NOMO-1 treated with DMSO at 0.1 percent for 48 hours (cell line): ENCODE measurements at regions not wholly inside any gene's neighbourhood (a gene's known extent, or its start where the extent isn't known, plus 50 kb on each side); places are given as distances from the start of the nearest gene placed in this dataset.

ENCODE experiments used
- DNase-seq: peaks from one replicate; lab custom pipeline; 2025; ENCODE audit not compliant: unreplicated experiment; lab: John Stamatoyannopoulos, UW

DNA sequence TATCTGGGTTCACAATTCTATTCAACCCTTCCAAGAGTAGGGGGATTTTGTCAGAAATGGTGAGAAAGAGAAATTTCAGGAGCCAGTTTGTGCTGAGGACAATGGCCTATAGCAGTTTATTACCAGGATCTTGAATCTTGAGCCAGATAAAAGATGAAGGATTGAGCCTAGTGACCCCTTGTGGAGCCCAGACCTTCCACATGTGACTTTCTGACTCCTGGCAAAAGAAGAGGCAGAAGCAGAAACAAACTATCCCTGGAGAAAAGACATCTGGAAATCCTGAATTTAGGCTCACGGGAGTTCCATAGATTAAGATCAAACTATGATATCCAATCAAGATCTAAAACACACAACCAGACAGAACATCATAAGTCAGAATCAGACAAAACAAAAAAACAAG is 60.9 kb upstream of the CHRM2 start:
- DNase-seq: no peak

- no peak for DNase-seq
Measured at GRCh38 chr7:136803028-136803427, 65.4 kb upstream of the CHRM2 start.

DNA sequence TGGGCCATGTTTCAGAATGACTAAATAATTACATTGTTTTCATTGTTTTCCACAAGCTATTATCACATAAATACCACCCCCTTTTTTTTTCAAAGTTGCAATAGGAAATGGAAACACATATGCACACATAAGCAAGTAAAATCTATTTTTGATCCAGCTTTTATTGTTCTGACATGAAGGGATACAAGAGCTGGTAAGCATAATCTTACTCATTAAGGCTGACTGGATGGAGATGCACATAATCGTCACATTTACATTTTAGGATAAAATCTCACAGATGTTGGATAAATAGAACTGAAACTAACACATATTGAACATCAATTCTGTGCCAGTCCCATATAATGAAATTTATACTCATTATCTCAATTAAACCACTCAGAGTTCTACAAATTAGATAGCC is 84.5 kb upstream of the CHRM2 start:
- no peak for DNase-seq

DNA sequence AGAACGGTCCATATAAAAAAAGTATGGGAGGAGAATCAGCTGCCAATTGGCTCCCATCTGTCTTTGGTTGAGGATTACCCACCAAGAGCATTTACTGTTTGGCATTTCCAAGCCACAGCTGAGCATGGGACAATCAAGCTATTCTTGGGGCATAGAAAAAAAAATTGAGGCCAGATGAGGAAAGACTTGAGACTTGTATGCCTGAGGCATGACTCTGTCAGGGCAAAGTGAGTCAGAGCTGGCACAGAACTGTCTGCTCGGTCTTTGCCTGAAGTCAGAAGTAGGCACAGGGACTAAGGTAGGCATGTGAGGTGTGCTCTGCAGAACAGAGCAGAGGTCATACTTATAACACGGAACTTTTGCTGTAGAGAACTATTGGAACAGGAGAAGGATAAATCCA is 126.5 kb upstream of the CHRM2 start:
- no peak for DNase-seq

DNA sequence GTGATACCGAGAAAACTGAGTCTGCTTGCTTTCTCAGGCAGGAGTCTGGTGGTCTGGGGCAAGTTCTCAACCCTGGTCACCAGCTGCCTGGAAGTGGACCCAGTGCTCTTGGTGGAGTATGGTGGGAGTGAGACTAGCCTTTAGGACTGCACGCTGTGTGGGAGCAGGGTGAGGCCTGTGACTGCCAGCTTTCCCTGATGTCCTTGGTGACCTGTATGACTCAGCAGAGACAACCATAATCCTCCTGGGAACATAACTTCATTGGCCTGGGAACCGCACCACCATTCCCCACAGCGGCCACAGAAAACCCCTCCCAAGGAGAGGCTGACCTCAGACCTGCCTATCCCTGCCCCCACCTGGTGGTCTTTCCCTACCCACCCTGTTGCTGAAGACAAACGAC is 139.5 kb upstream of the CHRM2 start:
- DNase-seq: no peak

DNA sequence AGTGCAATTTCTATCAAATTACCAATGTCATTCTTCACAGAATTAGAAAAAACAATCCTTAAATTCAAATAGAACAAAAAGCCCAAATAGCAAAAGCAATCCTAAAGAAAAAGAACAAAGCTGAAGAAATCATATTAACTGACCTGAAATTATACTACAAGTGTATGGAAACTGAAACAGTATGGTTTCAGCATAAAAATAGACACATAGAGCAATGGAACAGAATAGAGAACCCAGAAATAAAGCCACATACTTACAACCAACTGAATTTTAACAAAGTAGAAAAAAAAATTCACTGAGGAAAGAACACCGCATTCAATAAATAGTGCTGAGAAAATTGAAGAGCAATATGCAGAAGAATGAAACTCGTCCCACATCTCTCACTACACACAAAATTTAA is 142.0 kb upstream of the CHRM2 start:
- no peak for DNase-seq

DNA sequence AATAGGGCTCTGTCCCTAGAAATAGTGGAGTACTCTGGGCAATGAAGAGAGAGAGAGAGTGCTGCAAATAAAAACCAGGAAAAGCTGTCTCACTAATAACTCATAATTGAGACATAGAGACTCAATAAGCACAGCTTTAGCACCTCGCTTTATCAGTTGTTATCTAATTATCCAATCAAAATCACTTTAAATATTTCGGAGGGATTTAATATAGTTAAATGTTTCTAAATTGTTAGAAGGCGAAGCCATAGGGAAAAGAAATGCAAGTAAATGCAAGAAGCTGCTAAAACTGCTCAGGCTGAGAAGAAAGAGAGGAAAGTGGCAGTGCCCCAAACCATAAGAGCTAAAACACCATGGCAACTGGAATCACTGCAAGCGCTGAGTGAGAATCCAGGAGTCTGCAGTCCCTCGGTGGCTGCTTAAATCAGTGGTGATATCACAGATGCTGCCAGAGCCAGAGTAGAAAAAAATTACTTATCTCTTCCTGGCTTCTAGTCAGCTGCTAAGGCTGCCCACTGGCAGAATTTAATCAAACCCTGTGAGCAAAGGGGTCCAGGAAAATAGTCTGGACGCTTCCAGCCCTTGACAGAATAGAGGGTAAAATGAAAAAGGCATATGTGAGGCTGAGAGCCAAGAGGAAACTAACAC is 150.4 kb upstream of the CHRM2 start:
- no peak for DNase-seq

DNA sequence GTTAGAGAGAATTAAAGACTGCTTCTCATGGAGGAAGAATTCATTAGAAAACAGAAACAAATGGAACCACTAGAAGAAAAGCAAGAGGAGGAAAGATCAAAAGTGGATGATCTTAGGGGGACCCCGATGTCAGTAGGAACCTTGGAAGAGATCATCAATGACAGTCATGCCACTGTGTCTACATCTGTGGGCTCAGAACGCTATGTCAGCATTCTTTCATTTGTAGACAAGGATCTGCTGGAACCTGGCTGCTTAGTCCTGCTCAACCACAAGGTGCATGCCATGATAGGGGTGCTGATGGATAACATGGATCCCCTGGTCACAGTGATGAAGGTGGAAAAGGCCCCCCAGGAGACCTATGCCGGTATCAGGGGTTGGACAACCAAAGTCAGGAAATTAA is 154.4 kb upstream of the CHRM2 start:
- DNase-seq: no peak

DNA sequence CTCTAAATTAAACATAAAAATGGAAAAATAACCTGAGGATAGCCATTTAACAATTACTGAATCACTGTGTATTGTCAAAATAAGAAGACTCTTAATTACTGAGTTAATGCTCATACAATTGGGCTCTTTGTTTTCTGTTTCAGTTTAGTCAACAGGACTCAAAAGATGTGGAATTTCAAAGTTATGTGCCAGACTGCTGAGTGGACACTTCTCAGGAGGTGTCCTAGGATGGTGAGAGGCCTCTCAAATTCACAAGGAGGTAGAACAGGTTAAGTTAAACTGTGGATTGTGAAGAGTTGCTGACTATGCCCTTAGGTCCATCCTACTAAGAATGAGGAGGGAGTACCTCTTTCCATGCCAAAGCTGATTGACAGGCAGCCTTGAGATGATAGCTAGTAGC is 157.7 kb upstream of the CHRM2 start:
- no peak for DNase-seq

- DNase-seq: no peak
Measured at GRCh38 chr7:136709876-136710275, 158.6 kb upstream of the CHRM2 start.

DNA sequence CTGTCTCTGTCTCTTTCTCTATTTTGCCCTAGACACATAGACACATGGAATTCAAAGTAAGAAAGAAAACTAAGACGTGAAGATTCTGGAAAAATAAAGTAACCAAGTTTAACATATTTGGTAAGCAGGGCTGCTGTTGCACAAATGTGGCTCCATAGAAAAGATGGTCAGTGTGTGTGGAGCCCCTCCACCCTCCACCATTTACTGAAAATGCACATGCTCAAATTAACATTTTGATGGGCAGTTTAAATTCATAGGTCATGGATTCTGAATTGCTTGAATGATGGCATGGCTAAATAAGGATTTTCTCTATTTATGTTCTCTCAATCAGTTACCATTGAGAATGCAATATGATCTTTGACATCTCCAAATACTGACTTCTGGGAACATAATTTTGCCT is 165.5 kb upstream of the CHRM2 start:
- no peak for DNase-seq

DNA sequence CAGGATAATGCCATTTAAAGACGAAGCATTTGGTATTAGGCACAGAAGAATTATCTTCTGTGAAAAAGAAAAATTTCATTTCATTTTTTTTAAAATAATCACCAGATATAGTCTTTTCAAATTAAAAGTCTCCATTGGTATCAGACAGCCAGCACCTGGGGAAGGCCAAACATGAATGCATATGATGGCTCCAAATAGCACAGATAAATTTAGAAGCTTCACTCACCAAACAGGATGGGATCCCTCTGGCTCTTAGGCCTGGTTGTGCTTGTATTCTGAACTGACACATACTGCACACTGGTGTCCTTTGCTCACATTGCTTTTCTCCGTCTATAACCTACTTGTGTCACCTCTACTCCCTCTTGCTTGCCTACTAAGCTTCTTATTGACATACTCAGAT is 169.5 kb upstream of the CHRM2 start:
- DNase-seq: no peak

- DNase-seq: no peak
Measured at GRCh38 chr7:136698231-136698630, 170.2 kb upstream of the CHRM2 start.

GRCh38 chr7:136697271-136697670 is 171.2 kb upstream of the CHRM2 start:
- no peak for DNase-seq

DNA sequence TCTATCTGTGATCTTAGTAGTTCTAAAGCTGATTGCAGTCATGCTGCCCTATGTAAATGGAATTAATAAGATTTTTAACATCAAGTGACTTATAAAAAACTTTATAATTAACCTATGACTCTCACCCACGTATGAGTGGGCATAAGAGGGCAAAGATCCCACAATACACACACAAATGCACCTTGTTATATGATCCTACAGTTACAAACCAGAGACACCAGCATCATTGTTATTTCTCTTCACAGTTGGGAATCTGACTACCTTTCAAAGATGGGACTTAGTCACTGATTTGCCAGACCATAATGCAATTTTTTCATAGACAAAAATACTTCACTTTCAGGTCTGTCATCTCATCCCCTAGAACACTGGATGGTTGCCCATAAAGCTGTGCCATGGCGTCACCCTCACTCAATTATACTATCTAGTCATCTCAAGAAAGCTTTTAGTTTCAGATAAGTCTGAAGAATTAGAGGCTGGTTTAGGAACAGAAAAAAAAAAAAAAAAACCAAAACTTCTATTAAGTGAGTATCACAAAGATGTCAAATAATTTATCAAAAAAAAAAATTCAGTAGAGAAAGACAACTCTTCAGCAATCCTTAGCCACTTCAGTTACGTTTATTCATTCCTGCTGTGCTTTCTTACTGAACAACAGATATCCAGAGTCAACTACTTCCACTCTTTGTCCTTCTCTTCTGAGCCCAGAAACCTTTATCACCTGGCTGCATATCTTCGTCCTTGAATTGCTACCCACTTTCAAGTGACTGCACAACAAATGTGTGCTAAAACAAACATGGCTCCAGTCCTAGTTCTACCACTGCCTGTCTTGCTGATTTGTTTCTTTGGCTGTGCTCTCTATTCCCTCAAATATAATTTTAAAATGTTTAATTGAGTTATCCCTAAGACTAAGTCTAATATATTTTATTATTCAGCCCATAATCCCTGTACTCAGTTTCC is 175.0 kb upstream of the CHRM2 start:
- DNase-seq: no peak

DNA sequence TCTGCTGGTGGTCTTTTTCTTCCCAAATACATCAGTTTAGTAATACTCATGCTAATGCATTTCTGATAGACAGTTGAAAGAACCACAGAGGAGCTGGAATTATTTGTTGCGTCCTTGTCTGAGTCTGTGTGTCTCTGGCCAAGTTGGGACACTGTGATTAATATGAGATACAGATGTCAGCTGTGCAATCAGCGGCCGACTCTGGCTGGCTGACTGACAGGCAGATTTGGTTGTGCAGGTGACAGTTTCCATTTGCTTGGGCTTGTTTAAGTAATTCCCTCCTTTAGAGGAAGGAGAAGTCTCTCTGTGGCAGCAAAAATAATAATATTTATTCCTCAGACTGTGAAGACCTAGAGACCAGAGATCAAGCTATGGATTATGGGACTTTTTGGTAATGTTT is 176.2 kb upstream of the CHRM2 start:
- no peak for DNase-seq

GRCh38 chr7:136688601-136689000 is 179.9 kb upstream of the CHRM2 start:
- no peak for DNase-seq

DNA sequence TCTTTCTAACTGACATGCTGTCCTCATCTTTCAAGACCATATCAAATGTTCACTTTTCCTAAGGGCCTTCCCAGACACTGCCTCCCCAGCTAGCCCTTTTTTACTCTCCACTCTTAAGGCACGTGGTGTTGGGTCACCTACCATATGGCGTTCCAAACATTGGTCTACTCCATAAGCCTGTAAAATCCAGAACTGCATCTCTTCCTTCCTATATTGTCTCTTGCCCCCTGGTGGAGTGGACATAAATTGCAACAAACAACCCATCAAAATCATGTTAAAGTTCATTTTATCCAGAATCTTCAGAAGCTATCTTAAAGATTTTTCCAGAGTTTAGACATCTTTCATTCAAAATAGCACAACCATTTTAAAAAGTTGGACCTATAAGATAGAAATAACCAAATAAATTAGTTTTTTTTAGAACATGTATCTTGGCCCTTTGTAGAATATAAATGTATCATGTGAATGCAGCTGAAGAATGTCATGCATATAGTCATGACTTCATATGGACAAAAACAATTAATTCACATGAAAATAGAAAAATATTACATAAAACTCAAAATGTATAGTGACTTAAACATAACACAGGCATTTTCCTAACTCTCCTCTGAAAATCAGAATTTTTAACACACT is 180.6 kb upstream of the CHRM2 start:
- peak; percentile 7 for DNase-seq

- DNase-seq: no peak
Measured at GRCh38 chr7:136685501-136686173, 182.8 kb upstream of the CHRM2 start.

- DNase-seq: no peak
Measured at GRCh38 chr7:136677471-136678365, 190.7 kb upstream of the CHRM2 start.

- no peak for DNase-seq
Measured at GRCh38 chr7:136667584-136667983, 200.9 kb upstream of the CHRM2 start.
